Suprapubic skin (tissue), 3 donors: ENCODE measurements at regions not wholly inside any gene's neighbourhood (a gene's known extent, or its start where the extent isn't known, plus 50 kb on each side); places are given as distances from the start of the nearest gene placed in this dataset.

Experiments used
- POLR2A ChIP-seq, 2 donors: fragments of 450-650 bp; IDR thresholded peaks; one replicate each; pipeline ENCODE4 v1.6.1; 2017; ENCODE audit warnings: antibody characterized with exemption in 2 of 2, mild to moderate bottlenecking in 2 of 2, moderate library complexity in 2 of 2
- TF ChIP-seq, protein P1 (sequence below), 2 donors: fragments of 200-600 bp in 1 of 2; fragments of 450-650 bp in 1 of 2; sonication (generic) in 1 of 2; IDR thresholded peaks; one replicate each; pipeline ENCODE4 v1.5.1; 2016 to 2019; ENCODE audit warnings: antibody characterized with exemption in 2 of 2, mild to moderate bottlenecking in 1 of 2, moderate library complexity in 1 of 2

DNA sequence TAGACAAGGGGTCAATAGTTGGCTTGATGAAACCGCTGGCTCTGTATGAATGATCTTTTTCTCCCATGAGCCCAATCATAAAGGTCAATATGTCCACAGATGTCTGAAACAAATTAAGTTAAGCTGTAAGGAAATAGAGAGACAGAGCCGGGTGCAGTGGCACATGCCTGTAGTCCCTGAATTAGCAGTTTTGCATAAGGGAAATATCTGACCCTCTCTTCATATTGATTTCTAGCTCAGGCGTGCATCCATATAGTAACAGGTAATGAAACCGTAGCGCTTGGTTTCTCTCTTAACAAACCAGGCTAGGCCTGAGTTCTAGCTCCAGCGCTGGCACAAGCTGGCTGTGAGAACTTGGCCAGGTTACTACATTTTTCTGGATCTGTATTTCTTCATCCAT is 118.1 kb upstream of the ERCC6L2 start:
- TF ChIP-seq POLR2A (IDR thresholded peaks at IDR 0.05), result no peak
- TF ChIP-seq, protein P1, sequence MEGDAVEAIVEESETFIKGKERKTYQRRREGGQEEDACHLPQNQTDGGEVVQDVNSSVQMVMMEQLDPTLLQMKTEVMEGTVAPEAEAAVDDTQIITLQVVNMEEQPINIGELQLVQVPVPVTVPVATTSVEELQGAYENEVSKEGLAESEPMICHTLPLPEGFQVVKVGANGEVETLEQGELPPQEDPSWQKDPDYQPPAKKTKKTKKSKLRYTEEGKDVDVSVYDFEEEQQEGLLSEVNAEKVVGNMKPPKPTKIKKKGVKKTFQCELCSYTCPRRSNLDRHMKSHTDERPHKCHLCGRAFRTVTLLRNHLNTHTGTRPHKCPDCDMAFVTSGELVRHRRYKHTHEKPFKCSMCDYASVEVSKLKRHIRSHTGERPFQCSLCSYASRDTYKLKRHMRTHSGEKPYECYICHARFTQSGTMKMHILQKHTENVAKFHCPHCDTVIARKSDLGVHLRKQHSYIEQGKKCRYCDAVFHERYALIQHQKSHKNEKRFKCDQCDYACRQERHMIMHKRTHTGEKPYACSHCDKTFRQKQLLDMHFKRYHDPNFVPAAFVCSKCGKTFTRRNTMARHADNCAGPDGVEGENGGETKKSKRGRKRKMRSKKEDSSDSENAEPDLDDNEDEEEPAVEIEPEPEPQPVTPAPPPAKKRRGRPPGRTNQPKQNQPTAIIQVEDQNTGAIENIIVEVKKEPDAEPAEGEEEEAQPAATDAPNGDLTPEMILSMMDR (IDR thresholded peaks at IDR 0.05), result no peak
